ENCODE measurements at regions not wholly inside any gene's neighbourhood (a gene's known extent, or its start where the extent isn't known, plus 50 kb on each side); places are given as distances from the start of the nearest gene placed in this dataset.
A peak's percentile ranks its signal among the peaks of the same experiment; 100 is the strongest.

DNA sequence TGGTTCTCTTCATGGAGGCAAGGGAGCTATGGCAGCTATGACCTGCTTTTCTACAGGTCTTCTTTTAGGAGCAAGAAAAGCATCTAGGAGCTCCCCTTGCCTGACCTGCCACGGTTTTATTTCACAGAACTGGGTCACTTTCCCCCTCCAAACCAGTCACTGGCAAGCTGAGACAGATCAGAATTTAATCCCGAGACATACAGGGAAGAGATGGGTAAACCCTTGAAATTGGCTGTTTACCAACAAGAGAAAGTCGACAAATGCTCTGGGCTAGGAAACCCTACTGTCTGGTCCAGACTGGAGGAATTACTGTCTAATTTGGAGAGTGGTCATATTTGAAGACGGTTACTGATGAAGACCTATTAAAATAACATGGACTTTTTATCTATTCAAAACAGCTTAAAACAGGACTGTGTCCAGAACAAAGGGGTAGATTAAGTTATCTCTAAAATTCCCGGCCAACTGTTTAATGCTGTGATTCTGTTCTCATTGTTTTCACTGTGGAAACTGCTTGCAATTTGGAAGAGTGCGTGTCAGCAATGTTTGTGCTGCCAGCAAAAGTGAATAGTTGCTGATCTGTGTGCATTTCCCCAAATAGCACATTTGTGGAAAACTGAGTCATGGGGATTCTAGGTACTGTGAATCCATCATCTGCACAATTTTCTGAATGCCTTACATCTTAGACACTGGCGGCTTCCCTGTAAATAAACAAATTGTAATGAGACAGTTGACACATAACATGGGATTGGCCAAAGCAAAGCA, 73.4 kb upstream of the EEA1 start:
- no peaks in the 10 kb centered on the region for H3K27me3 Mint-ChIP-seq
- H3K36me3 Mint-ChIP-seq (ENCODE audit: insufficient read depth): no peaks in the 10 kb centered on the region
- TF ChIP-seq, protein P1, sequence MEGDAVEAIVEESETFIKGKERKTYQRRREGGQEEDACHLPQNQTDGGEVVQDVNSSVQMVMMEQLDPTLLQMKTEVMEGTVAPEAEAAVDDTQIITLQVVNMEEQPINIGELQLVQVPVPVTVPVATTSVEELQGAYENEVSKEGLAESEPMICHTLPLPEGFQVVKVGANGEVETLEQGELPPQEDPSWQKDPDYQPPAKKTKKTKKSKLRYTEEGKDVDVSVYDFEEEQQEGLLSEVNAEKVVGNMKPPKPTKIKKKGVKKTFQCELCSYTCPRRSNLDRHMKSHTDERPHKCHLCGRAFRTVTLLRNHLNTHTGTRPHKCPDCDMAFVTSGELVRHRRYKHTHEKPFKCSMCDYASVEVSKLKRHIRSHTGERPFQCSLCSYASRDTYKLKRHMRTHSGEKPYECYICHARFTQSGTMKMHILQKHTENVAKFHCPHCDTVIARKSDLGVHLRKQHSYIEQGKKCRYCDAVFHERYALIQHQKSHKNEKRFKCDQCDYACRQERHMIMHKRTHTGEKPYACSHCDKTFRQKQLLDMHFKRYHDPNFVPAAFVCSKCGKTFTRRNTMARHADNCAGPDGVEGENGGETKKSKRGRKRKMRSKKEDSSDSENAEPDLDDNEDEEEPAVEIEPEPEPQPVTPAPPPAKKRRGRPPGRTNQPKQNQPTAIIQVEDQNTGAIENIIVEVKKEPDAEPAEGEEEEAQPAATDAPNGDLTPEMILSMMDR (IDR thresholded peaks at IDR 0.05; ENCODE audit: unreplicated experiment): no peak
- H3K4me1 Mint-ChIP-seq (ENCODE audit: low read depth): peaks cover 47% of the 10 kb centered on the region
- H3K4me3 Mint-ChIP-seq (ENCODE audit: low read depth): no peak overlapping the region
- H3K9me3 Mint-ChIP-seq (ENCODE audit: low read depth): no peaks in the 10 kb centered on the region
- DNase-seq (ENCODE audit: low spot score, unreplicated experiment): no peak
- H3K27ac Mint-ChIP-seq: peak overlapping the region; percentile 29

GRCh38 chr12:93003531-93004239, 74.6 kb upstream of the EEA1 start:
- TF ChIP-seq, protein P1 (IDR thresholded peaks at IDR 0.05; ENCODE audit: unreplicated experiment): no peak
- Mint-ChIP-seq H3K4me1 (ENCODE audit: low read depth) (peaks cover 57% of the 10 kb centered on the region), H3K36me3 (ENCODE audit: insufficient read depth) (no peaks in the 10 kb centered on the region), H3K9me3 (ENCODE audit: low read depth) (no peaks in the 10 kb centered on the region), H3K27ac (peak overlapping the region; percentile 74), H3K4me3 (ENCODE audit: low read depth) (peak overlapping the region; percentile 31), H3K27me3 (no peaks in the 10 kb centered on the region)
- no peak for DNase-seq (ENCODE audit: low spot score, unreplicated experiment)

- peaks cover 57% of the 10 kb centered on the region for H3K4me1 Mint-ChIP-seq (ENCODE audit: low read depth)
- no peak for DNase-seq (ENCODE audit: low spot score, unreplicated experiment)
- no peaks in the 10 kb centered on the region for H3K27me3 Mint-ChIP-seq
- H3K9me3 Mint-ChIP-seq (ENCODE audit: low read depth): no peaks in the 10 kb centered on the region
- no peak overlapping the region for H3K4me3 Mint-ChIP-seq (ENCODE audit: low read depth)
- TF ChIP-seq, protein P1 (IDR thresholded peaks at IDR 0.05; ENCODE audit: unreplicated experiment): no peak
- peak overlapping the region; percentile 7 for H3K27ac Mint-ChIP-seq
- H3K36me3 Mint-ChIP-seq (ENCODE audit: insufficient read depth): no peaks in the 10 kb centered on the region
Measured at GRCh38 chr12:93005928-93006392, 76.9 kb upstream of the EEA1 start.

DNA sequence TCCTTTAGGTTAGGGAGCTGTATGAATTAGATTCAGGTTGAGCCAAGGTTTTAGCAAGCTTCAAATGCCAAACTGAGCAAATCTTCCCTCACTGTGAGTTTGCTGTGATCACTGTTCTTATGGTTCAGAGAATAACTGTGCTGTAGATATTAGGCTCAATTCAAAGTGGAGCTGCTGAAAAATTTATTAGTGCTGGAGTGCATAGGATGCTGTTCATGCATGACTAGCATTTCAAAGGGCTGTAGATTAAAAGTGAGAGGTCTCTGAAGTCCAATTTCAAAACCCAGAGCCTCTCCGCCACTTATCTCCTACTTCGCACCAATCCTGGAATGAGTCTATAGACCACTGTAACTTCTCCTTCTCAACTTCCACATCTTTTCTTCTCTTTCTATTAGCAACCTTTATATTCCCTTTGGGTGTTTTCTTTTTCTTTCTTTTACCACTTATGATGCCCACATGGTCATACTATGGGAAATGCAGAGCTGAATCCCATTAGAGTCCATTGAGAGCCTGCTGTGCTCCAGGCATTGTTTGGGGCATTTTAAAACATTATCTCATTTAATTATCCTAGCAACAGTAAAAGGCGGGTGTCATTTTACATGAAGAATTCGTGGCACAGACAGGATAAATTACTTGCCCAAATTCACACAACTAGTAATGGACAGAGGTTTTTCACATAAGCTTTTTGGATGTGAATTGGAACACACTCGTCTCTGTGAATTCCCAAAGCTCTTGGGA, 77.5 kb upstream of the EEA1 start:
- TF ChIP-seq, protein P1 (IDR thresholded peaks at IDR 0.05; ENCODE audit: unreplicated experiment): no peak
- no peaks in the 10 kb centered on the region for H3K36me3 Mint-ChIP-seq (ENCODE audit: insufficient read depth)
- no peak overlapping the region for H3K27ac Mint-ChIP-seq
- no peaks in the 10 kb centered on the region for H3K9me3 Mint-ChIP-seq (ENCODE audit: low read depth)
- H3K4me3 Mint-ChIP-seq (ENCODE audit: low read depth): no peak overlapping the region
- peaks cover 50% of the 10 kb centered on the region for H3K4me1 Mint-ChIP-seq (ENCODE audit: low read depth)
- H3K27me3 Mint-ChIP-seq: no peaks in the 10 kb centered on the region
- DNase-seq (ENCODE audit: low spot score, unreplicated experiment): no peak

GRCh38 chr12:93007544-93007943, 78.4 kb upstream of the EEA1 start:
- TF ChIP-seq, protein P1 (IDR thresholded peaks at IDR 0.05; ENCODE audit: unreplicated experiment): no peak
- Mint-ChIP-seq H3K27me3 (no peaks in the 10 kb centered on the region), H3K4me3 (ENCODE audit: low read depth) (no peak overlapping the region), H3K9me3 (ENCODE audit: low read depth) (no peaks in the 10 kb centered on the region), H3K27ac (no peak overlapping the region), H3K4me1 (ENCODE audit: low read depth) (peaks cover 44% of the 10 kb centered on the region), H3K36me3 (ENCODE audit: insufficient read depth) (no peaks in the 10 kb centered on the region)
- DNase-seq (ENCODE audit: low spot score, unreplicated experiment): no peak

Data from progenitor cell of endocrine pancreas (in vitro differentiated cells).